Lower lobe of right lung (tissue), 2 donors: ENCODE measurements at regions not wholly inside any gene's neighbourhood (a gene's known extent, or its start where the extent isn't known, plus 50 kb on each side); places are given as distances from the start of the nearest gene placed in this dataset.

ENCODE experiments used
- ATAC-seq, 2 donors: fragments of 200-7000 bp; cut with Tn5 transposase; one replicate each; pipeline ENCODE4 v1.9.1; 2020 to 2022; ENCODE audit warnings: mild to moderate bottlenecking in 2 of 2, moderate library complexity in 2 of 2
- DNase-seq: peaks from one replicate; pipeline ENCODE4 v3.0.0-alpha.2; 2020
- H3K27ac ChIP-seq: fragments of 200-600 bp; one replicate; pipeline ENCODE4 v1.8.0; 2022
- H3K27me3 ChIP-seq: fragments of 200-600 bp; one replicate; pipeline ENCODE4 v1.8.0; 2022; ENCODE audit warnings: low read depth
- H3K36me3 ChIP-seq: fragments of 200-600 bp; one replicate; pipeline ENCODE4 v1.8.0; 2022; ENCODE audit warnings: mild to moderate bottlenecking
- H3K4me1 ChIP-seq: fragments of 200-600 bp; one replicate; pipeline ENCODE4 v1.8.0; 2022
- H3K4me3 ChIP-seq: fragments of 200-600 bp; one replicate; pipeline ENCODE4 v1.8.0; 2022; ENCODE audit warnings: mild to moderate bottlenecking
- H3K9me3 ChIP-seq: fragments of 200-600 bp; one replicate; pipeline ENCODE4 v1.8.0; 2022
- intact Hi-C: fragments of 100-400 bp; cut with DNase I; formaldehyde crosslinking; loops from one replicate; pipeline ENCODE4 v1.11.0; 2022
- TF ChIP-seq, protein P1 (sequence below): fragments of 200-600 bp; IDR thresholded peaks from one replicate; pipeline ENCODE4 v1.8.0; 2022; ENCODE audit warnings: antibody characterized with exemption, mild to moderate bottlenecking
- donor health status: DM: no; HTN: yes; CAD: no; lungs with severe emphysema.

DNA sequence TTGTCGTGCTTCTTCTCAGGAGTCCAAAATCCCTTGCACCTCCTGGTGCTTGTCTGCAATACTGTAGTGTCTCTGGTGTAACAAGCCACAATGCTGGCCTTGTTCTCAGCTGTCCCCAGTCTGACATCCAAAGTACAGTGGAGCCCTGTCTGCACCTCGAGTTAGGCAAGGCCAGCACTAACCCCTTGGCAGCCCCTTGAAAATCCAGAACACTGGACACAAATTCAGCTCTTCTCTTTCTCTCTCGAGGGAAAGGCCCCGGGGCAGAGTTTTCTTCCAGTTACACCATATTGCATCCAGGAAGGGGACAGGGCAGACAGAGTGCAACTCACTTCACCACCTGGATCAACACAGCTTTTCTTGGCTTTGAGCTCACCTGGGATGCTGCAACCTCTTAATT, 91.3 kb upstream of the ATP10A start:
- ATAC-seq (no peak), DNase-seq (no peak)
- Histone ChIP-seq H3K27ac (no peak overlapping the region), H3K27me3 (no peaks in the 10 kb centered on the region), H3K4me3 (no peak overlapping the region), H3K36me3 (no peaks in the 10 kb centered on the region), H3K4me1 (no peaks in the 10 kb centered on the region), H3K9me3 (no peaks in the 10 kb centered on the region)
- intact Hi-C loops, result no loop called here
- TF ChIP-seq, protein P1, sequence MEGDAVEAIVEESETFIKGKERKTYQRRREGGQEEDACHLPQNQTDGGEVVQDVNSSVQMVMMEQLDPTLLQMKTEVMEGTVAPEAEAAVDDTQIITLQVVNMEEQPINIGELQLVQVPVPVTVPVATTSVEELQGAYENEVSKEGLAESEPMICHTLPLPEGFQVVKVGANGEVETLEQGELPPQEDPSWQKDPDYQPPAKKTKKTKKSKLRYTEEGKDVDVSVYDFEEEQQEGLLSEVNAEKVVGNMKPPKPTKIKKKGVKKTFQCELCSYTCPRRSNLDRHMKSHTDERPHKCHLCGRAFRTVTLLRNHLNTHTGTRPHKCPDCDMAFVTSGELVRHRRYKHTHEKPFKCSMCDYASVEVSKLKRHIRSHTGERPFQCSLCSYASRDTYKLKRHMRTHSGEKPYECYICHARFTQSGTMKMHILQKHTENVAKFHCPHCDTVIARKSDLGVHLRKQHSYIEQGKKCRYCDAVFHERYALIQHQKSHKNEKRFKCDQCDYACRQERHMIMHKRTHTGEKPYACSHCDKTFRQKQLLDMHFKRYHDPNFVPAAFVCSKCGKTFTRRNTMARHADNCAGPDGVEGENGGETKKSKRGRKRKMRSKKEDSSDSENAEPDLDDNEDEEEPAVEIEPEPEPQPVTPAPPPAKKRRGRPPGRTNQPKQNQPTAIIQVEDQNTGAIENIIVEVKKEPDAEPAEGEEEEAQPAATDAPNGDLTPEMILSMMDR, result no peak

- intact Hi-C loops, result no loop called here
- TF ChIP-seq, protein P1, result no peak
- H3K4me1 ChIP-seq, result no peaks in the 10 kb centered on the region
- H3K27ac ChIP-seq, result no peak overlapping the region
- no peaks in the 10 kb centered on the region for H3K27me3 ChIP-seq
- no peaks in the 10 kb centered on the region for H3K9me3 ChIP-seq
- H3K4me3 ChIP-seq, result no peak overlapping the region
- DNase-seq, result no peak
- no peaks in the 10 kb centered on the region for H3K36me3 ChIP-seq
- ATAC-seq, result no peak
These were observed 86.9 kb upstream of the ATP10A start for GRCh38 chr15:25950014-25950413.

DNA sequence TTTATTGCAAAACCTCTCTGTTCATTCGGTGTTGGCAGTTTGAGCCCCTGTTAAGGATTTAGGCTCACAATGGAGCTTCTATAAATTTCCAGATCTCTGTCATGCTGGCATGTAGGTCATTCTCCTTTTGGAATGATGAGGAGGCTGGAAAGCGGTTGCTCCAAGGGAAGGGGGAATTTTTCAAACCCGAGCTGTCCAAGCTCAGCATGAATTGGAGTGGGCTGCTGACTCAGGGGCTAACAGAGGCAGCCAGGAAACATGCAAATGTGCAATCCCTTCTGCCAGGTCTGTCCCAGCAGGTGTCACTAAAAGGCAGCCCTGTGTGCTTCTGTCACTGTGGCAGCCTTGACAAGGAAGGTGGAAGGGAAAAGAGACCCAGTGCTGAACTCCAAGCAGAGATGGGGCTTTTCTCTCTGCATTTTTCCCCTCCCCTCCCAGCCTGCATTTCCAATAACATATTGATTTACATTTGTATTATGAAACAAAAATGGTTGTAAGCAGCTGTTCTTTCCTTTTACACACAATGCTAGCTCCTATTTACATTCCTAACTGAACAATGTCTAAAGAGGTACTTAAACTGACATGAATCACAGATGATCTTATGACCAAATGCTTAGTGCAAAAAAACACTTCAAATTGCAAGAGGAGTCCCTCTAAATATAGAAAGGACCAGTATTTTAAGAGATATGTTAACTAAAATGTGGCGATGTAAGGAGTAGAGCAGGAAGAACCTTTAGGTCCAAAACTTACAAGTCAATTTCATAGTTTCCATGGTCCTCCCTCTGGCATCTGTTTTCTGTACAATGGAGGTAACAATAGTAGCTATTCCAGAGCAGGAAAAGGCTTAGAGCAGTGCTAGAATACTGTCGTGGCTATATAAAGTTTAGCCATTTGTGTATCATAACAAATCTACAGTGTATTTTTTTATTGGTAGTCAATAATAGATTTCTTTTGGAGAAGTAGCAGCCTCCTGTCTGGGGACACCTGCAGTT, 84.5 kb upstream of the ATP10A start:
- no peaks in the 10 kb centered on the region for H3K36me3 ChIP-seq
- TF ChIP-seq, protein P1, result no peak
- DNase-seq (no peak), ATAC-seq (peak in 1 of 2 donors; percentile 26)
- no peaks in the 10 kb centered on the region for H3K27me3 ChIP-seq
- no peak overlapping the region for H3K27ac ChIP-seq
- no peaks in the 10 kb centered on the region for H3K4me1 ChIP-seq
- no peaks in the 10 kb centered on the region for H3K9me3 ChIP-seq
- intact Hi-C loops, result no loop called here
- H3K4me3 ChIP-seq, result no peak overlapping the region

- no peaks in the 10 kb centered on the region for H3K4me1 ChIP-seq
- no peak for DNase-seq
- H3K36me3 ChIP-seq, result no peaks in the 10 kb centered on the region
- no peak overlapping the region for H3K4me3 ChIP-seq
- TF ChIP-seq, protein P1, result no peak
- H3K27ac ChIP-seq, result no peak overlapping the region
- intact Hi-C loops, result no loop called here
- no peaks in the 10 kb centered on the region for H3K9me3 ChIP-seq
- no peak for ATAC-seq
- no peaks in the 10 kb centered on the region for H3K27me3 ChIP-seq
These were observed 83.2 kb upstream of the ATP10A start for GRCh38 chr15:25946241-25946805.

GRCh38 chr15:25944386-25944785, 81.3 kb upstream of the ATP10A start:
- H3K27ac ChIP-seq, result no peak overlapping the region
- H3K4me3 ChIP-seq, result no peak overlapping the region
- no peaks in the 10 kb centered on the region for H3K4me1 ChIP-seq
- DNase-seq (no peak), ATAC-seq (no peak)
- intact Hi-C loops, result no loop called here
- H3K9me3 ChIP-seq, result no peaks in the 10 kb centered on the region
- no peaks in the 10 kb centered on the region for H3K27me3 ChIP-seq
- TF ChIP-seq, protein P1, result no peak
- no peaks in the 10 kb centered on the region for H3K36me3 ChIP-seq
